NCI-H82 treated with DMSO at 0.1 percent for 48 hours (cell line): ENCODE measurements at regions not wholly inside any gene's neighbourhood (a gene's known extent, or its start where the extent isn't known, plus 50 kb on each side); places are given as distances from the start of the nearest gene placed in this dataset.

Experiments
- DNase-seq: peaks from one replicate; lab custom pipeline; 2025; ENCODE audit not compliant: unreplicated experiment; lab: John Stamatoyannopoulos, UW

- DNase-seq = no peak
Measured at GRCh38 chr2:217288472-217289063, 428.7 kb upstream of the TNP1 start.

GRCh38 chr2:217286833-217287232 is 427.0 kb upstream of the TNP1 start:
- no peak for DNase-seq

- no peak for DNase-seq
Measured at GRCh38 chr2:217285926-217286325, 426.1 kb upstream of the TNP1 start.

GRCh38 chr2:217283460-217283859 is 423.6 kb upstream of the TNP1 start:
- peak; percentile 31 for DNase-seq

- no peak for DNase-seq
Measured at GRCh38 chr2:217282531-217282930, 422.7 kb upstream of the TNP1 start.

- no peak for DNase-seq
Measured at GRCh38 chr2:217279556-217279955, 419.7 kb upstream of the TNP1 start.

- DNase-seq = no peak
Measured at GRCh38 chr2:217279140-217279539, 419.3 kb upstream of the TNP1 start.

GRCh38 chr2:217277646-217278398 is 418.0 kb upstream of the TNP1 start:
- DNase-seq = no peak

- DNase-seq = no peak
Measured at GRCh38 chr2:217276433-217276832, 416.6 kb upstream of the TNP1 start.

GRCh38 chr2:217275091-217275490 is 415.2 kb upstream of the TNP1 start:
- DNase-seq = no peak

- DNase-seq = no peak
Measured at GRCh38 chr2:217274578-217274977, 414.7 kb upstream of the TNP1 start.

- no peak for DNase-seq
Measured at GRCh38 chr2:217273851-217274250, 414.0 kb upstream of the TNP1 start.

- DNase-seq = no peak
Measured at GRCh38 chr2:217273162-217273561, 413.3 kb upstream of the TNP1 start.

- no peak for DNase-seq
Measured at GRCh38 chr2:217271813-217272212, 411.9 kb upstream of the TNP1 start.

- DNase-seq = no peak
Measured at GRCh38 chr2:217270485-217271121, 410.7 kb upstream of the TNP1 start.

- no peak for DNase-seq
Measured at GRCh38 chr2:217269701-217270484, 410.0 kb upstream of the TNP1 start.

- DNase-seq = no peak
Measured at GRCh38 chr2:217268978-217269377, 409.1 kb upstream of the TNP1 start.

- no peak for DNase-seq
Measured at GRCh38 chr2:217267758-217268157, 407.9 kb upstream of the TNP1 start.

GRCh38 chr2:217263756-217264155 is 403.9 kb upstream of the TNP1 start:
- no peak for DNase-seq

- DNase-seq = no peak
Measured at GRCh38 chr2:217262911-217263310, 403.0 kb upstream of the TNP1 start.

GRCh38 chr2:217261452-217261851 is 401.6 kb upstream of the TNP1 start:
- DNase-seq = no peak
